GM18502 (cell line): ENCODE measurements at regions not wholly inside any gene's neighbourhood (a gene's known extent, or its start where the extent isn't known, plus 50 kb on each side); places are given as distances from the start of the nearest gene placed in this dataset.

Source experiments
- ATAC-seq: cut with Tn5 transposase; IDR thresholded peaks from one replicate; pipeline ENCODE4 v1.9.1; 2021; ENCODE audit warnings: mild to moderate bottlenecking; ENCODE audit not compliant: unreplicated experiment, poor library complexity

GRCh38 chr6:54991761-54992330 lies 145.3 kb downstream of the FAM83B start:
- no peak for ATAC-seq

GRCh38 chr6:54992789-54993188 lies 146.2 kb downstream of the FAM83B start:
- ATAC-seq, result peak; percentile 79

- no peak for ATAC-seq
Measured at GRCh38 chr6:54993294-54993693, 146.7 kb downstream of the FAM83B start.

GRCh38 chr6:54993948-54994347 lies 147.4 kb downstream of the FAM83B start:
- no peak for ATAC-seq

- ATAC-seq, result no peak
Measured at GRCh38 chr6:54998576-54998975, 152.0 kb downstream of the FAM83B start.

- no peak for ATAC-seq
Measured at GRCh38 chr6:55003719-55004430, 157.3 kb downstream of the FAM83B start.

GRCh38 chr6:55009131-55009530 lies 162.6 kb downstream of the FAM83B start:
- no peak for ATAC-seq

DNA sequence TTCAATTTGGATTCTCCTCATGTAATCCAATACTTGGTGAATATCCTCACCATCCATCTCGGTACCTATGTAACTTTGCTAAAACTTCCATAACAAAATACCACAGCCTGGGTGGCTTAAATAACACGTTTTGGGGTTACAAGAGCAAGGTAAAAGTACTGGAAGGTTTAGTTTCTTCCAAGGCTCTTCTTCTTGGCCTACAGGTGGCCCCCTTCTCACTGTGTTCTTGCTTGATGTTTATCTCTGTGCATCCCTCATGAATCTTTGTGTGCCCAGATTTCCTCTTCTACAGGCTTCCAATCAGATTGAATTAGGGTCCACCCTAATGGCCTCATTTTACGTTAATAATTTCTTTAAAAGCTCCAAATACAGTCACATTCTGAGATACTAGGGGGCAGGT lies 163.3 kb upstream of the HCRTR2 start:
- no peak for ATAC-seq

GRCh38 chr6:55012454-55012853 lies 161.9 kb upstream of the HCRTR2 start:
- ATAC-seq, result no peak

DNA sequence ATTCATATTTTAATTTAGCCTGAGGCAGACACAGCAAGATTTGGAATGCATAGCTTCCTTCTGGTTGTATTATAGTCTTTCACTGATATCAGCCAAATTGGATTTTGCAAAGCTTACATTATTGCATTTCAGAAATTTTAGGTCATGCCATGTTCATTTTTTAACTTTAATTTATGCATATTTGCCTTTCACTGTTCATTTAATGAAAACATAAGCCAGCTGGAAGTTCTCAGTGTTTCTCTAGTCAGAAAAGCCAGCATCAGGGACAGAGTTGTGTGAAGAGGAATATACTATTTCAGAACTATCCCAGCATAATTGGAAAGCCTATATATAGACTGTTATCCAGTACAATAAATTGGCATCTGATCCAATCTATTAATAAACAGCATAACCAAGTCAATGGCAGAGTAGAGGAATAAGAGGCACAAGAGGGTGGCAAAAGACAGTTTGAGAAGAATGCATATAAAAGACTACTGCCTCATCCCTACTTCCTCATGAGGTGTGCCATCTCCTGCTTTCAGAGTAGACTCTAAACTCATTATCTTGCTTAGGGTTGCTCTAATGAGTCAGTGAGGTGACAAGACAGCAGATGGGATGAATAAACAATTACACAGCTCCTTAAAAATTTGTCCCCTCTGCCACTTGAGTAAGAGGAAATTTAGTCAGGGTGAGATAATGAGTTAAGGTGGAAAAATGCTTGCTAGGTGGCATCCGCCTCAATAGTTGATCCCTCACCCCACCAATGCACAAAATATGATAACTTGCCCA lies 159.8 kb upstream of the HCRTR2 start:
- ATAC-seq, result no peak

- ATAC-seq, result no peak
Measured at GRCh38 chr6:55016261-55016660, 158.1 kb upstream of the HCRTR2 start.

GRCh38 chr6:55017555-55018300 lies 156.6 kb upstream of the HCRTR2 start:
- no peak for ATAC-seq

GRCh38 chr6:55019591-55019990 lies 154.7 kb upstream of the HCRTR2 start:
- ATAC-seq, result no peak

DNA sequence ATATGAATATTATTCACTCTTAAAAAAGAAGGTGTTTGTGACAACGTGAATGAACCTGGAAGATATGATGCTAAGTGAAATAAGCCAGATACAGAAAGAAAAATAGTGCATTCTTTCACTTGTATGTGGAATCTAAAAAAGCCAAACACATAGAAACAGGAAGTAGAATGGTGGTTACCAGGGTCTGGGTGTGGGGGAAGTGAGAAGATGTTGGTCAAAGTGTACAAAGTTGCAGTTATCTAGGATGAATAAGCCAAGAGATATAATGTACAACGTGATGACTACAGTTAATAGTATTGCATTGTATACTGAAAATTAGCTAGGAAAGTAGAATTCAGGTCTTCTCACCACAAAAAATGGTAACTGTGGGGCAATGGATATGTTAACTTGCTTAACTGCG lies 151.1 kb upstream of the HCRTR2 start:
- ATAC-seq, result no peak

GRCh38 chr6:55033016-55033546 lies 141.2 kb upstream of the HCRTR2 start:
- no peak for ATAC-seq

- no peak for ATAC-seq
Measured at GRCh38 chr6:55034752-55035151, 139.6 kb upstream of the HCRTR2 start.

GRCh38 chr6:55040102-55040848 lies 134.0 kb upstream of the HCRTR2 start:
- ATAC-seq, result no peak

DNA sequence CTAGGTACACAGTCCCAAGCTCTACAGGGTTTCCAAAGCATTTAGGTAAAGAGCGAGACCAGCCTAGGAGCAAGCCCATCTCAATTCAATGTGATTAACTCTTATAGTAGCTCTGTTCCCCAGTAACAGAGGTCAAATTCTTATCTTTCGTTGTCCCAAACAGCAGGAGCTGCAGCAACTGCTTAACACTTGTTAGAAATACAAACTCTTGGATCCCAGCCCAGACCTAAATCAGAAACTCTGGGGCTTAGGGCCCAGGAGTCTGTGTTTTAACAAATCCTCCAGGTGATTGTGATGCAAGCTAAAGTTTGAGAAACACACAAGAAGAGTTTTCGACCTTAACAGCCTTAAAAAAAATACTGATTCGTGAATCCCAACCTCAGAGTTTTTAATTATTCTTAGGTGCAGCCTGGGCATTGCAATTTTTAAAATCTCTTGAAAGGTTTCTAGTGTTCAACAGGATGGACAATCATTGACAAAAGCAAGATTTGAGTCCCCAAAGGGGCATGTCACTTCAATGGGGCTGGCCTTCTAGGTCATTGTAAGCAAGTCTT lies 127.4 kb upstream of the HCRTR2 start:
- peak; percentile 6 for ATAC-seq

GRCh38 chr6:55047451-55048044 lies 126.8 kb upstream of the HCRTR2 start:
- peak; percentile 59 for ATAC-seq
